RWPE1 (cell line): ENCODE measurements at regions not wholly inside any gene's neighbourhood (a gene's known extent, or its start where the extent isn't known, plus 50 kb on each side); places are given as distances from the start of the nearest gene placed in this dataset.

ENCODE experiments used
- CTCF ChIA-PET: fragments of 350-600 bp; sonication (Branson Sonifier 250); formaldehyde crosslinking; extraction: SDS; loops from one replicate; lab custom pipeline; 2021; lab: Yijun Ruan, JAX
- POLR2A ChIA-PET: fragments of 400-600 bp; formaldehyde crosslinking; extraction: SDS; loops from one replicate; lab custom pipeline; 2020; ENCODE audit warnings: antibody characterized with exemption; ENCODE audit not compliant: low non-redundant PET; lab: Yijun Ruan, JAX
- DNase-seq: peaks from one replicate; pipeline ENCODE4 v3.0.0; 2012; ENCODE audit warnings: low spot score
- H3K27ac ChIP-seq: fragments of 450-650 bp; 2 replicates; pipeline ENCODE4 v1.5.1; 2017
- TF ChIP-seq, protein P1 (sequence below): fragments of 450-650 bp; conservative IDR thresholded peaks from 2 replicates; pipeline ENCODE4 v1.5.1; 2017; ENCODE audit warnings: low read depth, mild to moderate bottlenecking

- ChIA-PET CTCF (interaction anchor here (1.4 kb wide), 1 partner anchor 70 kb away, joined by 5 read pairs; the partner anchor contains the start of gene ZC3H12C), POLR2A (no interaction called here)
- peak overlapping the region; percentile 51 for H3K27ac ChIP-seq
- TF ChIP-seq, protein P1, sequence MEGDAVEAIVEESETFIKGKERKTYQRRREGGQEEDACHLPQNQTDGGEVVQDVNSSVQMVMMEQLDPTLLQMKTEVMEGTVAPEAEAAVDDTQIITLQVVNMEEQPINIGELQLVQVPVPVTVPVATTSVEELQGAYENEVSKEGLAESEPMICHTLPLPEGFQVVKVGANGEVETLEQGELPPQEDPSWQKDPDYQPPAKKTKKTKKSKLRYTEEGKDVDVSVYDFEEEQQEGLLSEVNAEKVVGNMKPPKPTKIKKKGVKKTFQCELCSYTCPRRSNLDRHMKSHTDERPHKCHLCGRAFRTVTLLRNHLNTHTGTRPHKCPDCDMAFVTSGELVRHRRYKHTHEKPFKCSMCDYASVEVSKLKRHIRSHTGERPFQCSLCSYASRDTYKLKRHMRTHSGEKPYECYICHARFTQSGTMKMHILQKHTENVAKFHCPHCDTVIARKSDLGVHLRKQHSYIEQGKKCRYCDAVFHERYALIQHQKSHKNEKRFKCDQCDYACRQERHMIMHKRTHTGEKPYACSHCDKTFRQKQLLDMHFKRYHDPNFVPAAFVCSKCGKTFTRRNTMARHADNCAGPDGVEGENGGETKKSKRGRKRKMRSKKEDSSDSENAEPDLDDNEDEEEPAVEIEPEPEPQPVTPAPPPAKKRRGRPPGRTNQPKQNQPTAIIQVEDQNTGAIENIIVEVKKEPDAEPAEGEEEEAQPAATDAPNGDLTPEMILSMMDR: no peak
- peak; percentile 43 for DNase-seq
These were observed 70.6 kb upstream of the ZC3H12C start for GRCh38 chr11:110022548-110022947.

- TF ChIP-seq, protein P1: no peak
- ChIA-PET CTCF (no interaction called here), POLR2A (no interaction called here)
- DNase-seq: no peak
- H3K27ac ChIP-seq: no peak overlapping the region
These were observed 69.5 kb upstream of the ZC3H12C start for GRCh38 chr11:110023711-110024110.

- no peak overlapping the region for H3K27ac ChIP-seq
- TF ChIP-seq, protein P1: no peak
- DNase-seq: no peak
- ChIA-PET CTCF (interaction anchor here (0.6 kb wide), 1 partner anchor 46 kb away, joined by 3 read pairs; no protein-coding TSS in a partner anchor), POLR2A (no interaction called here)
These were observed 66.2 kb upstream of the ZC3H12C start for GRCh38 chr11:110026858-110027626.

DNA sequence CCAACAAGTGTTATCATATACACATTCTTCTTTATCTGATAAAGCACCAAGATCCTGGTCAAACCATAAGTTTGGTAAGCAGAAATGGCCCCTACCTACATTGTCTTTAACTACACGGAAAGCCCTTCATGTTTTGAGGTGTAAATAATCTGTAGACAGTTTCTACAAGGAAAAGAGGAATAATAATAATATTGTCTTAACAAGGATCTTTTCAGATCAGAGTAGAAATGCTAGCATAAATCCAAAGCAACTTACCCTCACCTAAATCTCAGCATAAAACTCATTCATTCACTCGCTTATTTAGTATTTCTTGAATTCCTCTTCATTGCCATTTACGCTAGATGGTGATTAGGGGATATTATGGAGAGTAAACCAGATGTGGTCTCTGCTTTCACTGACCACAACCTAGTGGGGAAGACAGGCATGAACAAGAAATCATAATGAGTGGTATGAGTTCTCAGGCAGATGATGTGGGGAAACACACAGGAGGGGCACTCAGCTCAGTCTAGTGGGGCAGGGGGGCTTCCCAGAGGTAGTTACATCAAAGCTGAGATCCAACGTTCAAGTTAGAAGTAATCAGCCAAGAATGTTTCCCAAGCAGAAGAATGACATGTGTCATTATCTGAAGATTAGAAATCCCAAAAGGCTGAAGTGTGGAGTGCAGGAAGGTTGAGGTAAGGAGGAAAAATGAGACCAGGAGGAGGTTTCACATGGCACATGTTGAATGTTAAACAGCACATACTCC, 65.4 kb upstream of the ZC3H12C start:
- H3K27ac ChIP-seq: no peak overlapping the region
- ChIA-PET POLR2A (no interaction called here), CTCF (no interaction called here)
- DNase-seq: no peak
- TF ChIP-seq, protein P1: no peak

- POLR2A ChIA-PET: no interaction called here
These were observed 64.3 kb upstream of the ZC3H12C start for GRCh38 chr11:110028921-110029320.

GRCh38 chr11:110029714-110030113, 63.5 kb upstream of the ZC3H12C start:
- ChIA-PET CTCF (interaction anchor here (0.9 kb wide), 1 partner anchor 63 kb away, joined by 4 read pairs; the partner anchor contains the start of gene ZC3H12C), POLR2A (no interaction called here)
- DNase-seq: no peak
- no peak overlapping the region for H3K27ac ChIP-seq
- TF ChIP-seq, protein P1: no peak

More at GRCh38 chr11:110028921-110029320, 64.3 kb upstream of the ZC3H12C start:
- TF ChIP-seq, protein P1: no peak
- no peak for DNase-seq
- CTCF ChIA-PET: interaction anchor here (0.9 kb wide), 1 partner anchor 64 kb away, joined by 4 read pairs; the partner anchor contains the start of gene ZC3H12C
- no peak overlapping the region for H3K27ac ChIP-seq
